Heart left ventricle (tissue), 16 donors: ENCODE measurements at regions not wholly inside any gene's neighbourhood (a gene's known extent, or its start where the extent isn't known, plus 50 kb on each side); places are given as distances from the start of the nearest gene placed in this dataset.

Source experiments
- ATAC-seq, 4 donors: fragments of 200-7000 bp; cut with Tn5 transposase; one replicate each; pipeline ENCODE4 v1.9.1; 2020 to 2022; ENCODE audit warnings: moderate library complexity in 4 of 4, mild to moderate bottlenecking in 3 of 4, moderate number of reproducible peaks in 1 of 4
- DNase-seq, 5 donors: peaks; one replicate each; pipeline ENCODE4 v3.0.0-alpha.2; 2020
- H3K27ac ChIP-seq, 12 donors: fragments of 200-600 bp; sonication (generic) in 4 of 12; one replicate each; pipeline versions ENCODE4 v1.5.0 to v1.8.0; 2016 to 2022; ENCODE audit warnings: mild to moderate bottlenecking in 2 of 12
- H3K27me3 ChIP-seq, 9 donors: fragments of 200-600 bp; sonication (generic) in 2 of 9; one replicate each; pipeline versions ENCODE4 v1.5.1 to v1.8.0; 2016 to 2022; ENCODE audit warnings: mild to moderate bottlenecking in 3 of 9
- H3K36me3 ChIP-seq, 9 donors: fragments of 200-600 bp; sonication (generic) in 2 of 9; one replicate each; pipeline versions ENCODE4 v1.5.0 to v1.8.0; 2018 to 2022; ENCODE audit warnings: mild to moderate bottlenecking in 2 of 9
- H3K4me1 ChIP-seq, 12 donors: fragments of 200-600 bp; sonication (generic) in 4 of 12; one replicate each; pipeline versions ENCODE4 v1.5.0 to v1.8.0; 2016 to 2022; ENCODE audit warnings: mild to moderate bottlenecking in 3 of 12
- H3K4me3 ChIP-seq, 12 donors: fragments of 200-600 bp; sonication (generic) in 4 of 12; one replicate each; pipeline versions ENCODE4 v1.5.0 to v1.8.0; 2017 to 2022; ENCODE audit warnings: mild to moderate bottlenecking in 9 of 12, moderate library complexity in 4 of 12
- H3K9me3 ChIP-seq, 12 donors: fragments of 200-600 bp; sonication (generic) in 4 of 12; one replicate each; pipeline versions ENCODE4 v1.5.0 to v1.8.0; 2016 to 2022; ENCODE audit warnings: mild to moderate bottlenecking in 1 of 12
- POLR2A ChIP-seq, 2 donors: fragments of 450-650 bp; IDR thresholded peaks; one replicate each; pipeline ENCODE4 v1.6.1; 2017; ENCODE audit warnings: antibody characterized with exemption in 2 of 2, mild to moderate bottlenecking in 2 of 2, moderate library complexity in 2 of 2
- WGBS, 4 donors: extraction: QIAGEN DNeasy Blood & Tissue Kit in 2 of 4; methylation state at CpG; one replicate each; pipeline versions ENCODE4 v1.1.5 to v1.1.7; 2013 to 2018; 5-methylcytosine and 5-hydroxymethylcytosine counted together
- intact Hi-C, 10 donors: fragments of 100-400 bp; cut with DNase I; formaldehyde crosslinking; loops; one replicate each; pipeline versions ENCODE4 v1.11.1 to v1.14.2; 2022
- TF ChIP-seq, protein P1 (sequence below), 12 donors: fragments of 200-600 bp; sonication (generic) in 4 of 12; IDR thresholded peaks; one replicate each; pipeline versions ENCODE4 v1.5.0 to v1.8.0; 2018 to 2022; ENCODE audit warnings: antibody characterized with exemption in 12 of 12, mild to moderate bottlenecking in 5 of 12
- donor health status: ischemic (EF 13 %, LVEDD 7.1; RV severe dilation, severe dysfunction).
- donor health status: healthy with polysubstance abuse.
- donor health status: DM: no; HTN: yes; CAD: no.
- donor health status: DM: no; HTN: no; CAD: no.
- donor health status: ischemic (EF 25% LVEDD 6.9; RV normal size, moderate dysfunction).
- donor health status: ischemic (EF 25% LVEDD 5.7; RV mildly dilated, moderate dysfunction).
- donor health status: healthy.
- donor health status: DM: yes; HTN: yes; CAD: no.
- donor health status: ischemic (EF 35%, LVEDD 5.7; RV mildly dilated, moderate dysfunction).
- donor health status: nonischemic (EF 11% LVEDD 7.7; RV severe dilation, severe dysfunction).
- donor health status: DM: yes; HTN: yes; CAD: no.
- donor health status: PGD.
- donor health status: ischemic (EF 29% LVEDD 5.4; RV normal size, mild dysfunction).
- donor health status: nonischemic (EF 23%, LVEDD 6.1; RV moderate dilation, normal function).

- no peak for TF ChIP-seq POLR2A (IDR thresholded peaks at IDR 0.05)
- TF ChIP-seq, protein P1, sequence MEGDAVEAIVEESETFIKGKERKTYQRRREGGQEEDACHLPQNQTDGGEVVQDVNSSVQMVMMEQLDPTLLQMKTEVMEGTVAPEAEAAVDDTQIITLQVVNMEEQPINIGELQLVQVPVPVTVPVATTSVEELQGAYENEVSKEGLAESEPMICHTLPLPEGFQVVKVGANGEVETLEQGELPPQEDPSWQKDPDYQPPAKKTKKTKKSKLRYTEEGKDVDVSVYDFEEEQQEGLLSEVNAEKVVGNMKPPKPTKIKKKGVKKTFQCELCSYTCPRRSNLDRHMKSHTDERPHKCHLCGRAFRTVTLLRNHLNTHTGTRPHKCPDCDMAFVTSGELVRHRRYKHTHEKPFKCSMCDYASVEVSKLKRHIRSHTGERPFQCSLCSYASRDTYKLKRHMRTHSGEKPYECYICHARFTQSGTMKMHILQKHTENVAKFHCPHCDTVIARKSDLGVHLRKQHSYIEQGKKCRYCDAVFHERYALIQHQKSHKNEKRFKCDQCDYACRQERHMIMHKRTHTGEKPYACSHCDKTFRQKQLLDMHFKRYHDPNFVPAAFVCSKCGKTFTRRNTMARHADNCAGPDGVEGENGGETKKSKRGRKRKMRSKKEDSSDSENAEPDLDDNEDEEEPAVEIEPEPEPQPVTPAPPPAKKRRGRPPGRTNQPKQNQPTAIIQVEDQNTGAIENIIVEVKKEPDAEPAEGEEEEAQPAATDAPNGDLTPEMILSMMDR (IDR thresholded peaks at IDR 0.05), result no peak
- Histone ChIP-seq H3K27me3 (no peaks in the 10 kb centered on the region), H3K36me3 (no peaks in the 10 kb centered on the region), H3K4me1 (peaks cover 0 to 35% (median 16%) of the 10 kb centered on the region in 12 donors), H3K4me3 (no peak overlapping the region), H3K9me3 (no peaks in the 10 kb centered on the region), H3K27ac (no peak overlapping the region)
- ATAC-seq (no peak), DNase-seq (peak in 1 of 5 donors; percentile 14)
- intact Hi-C loops, result loop anchor here in 3 of 10 donors (10.0 kb wide), 2 partner anchors 250 to 320 kb away; partner anchors contain the start of gene FAM43A (in 1 of the 3)
- WGBS, 4 donors, result 92 to 99% (median 95%) methylated on average over 7 of the region's 7 CpGs
These were observed 265.7 kb downstream of the XXYLT1 start for GRCh38 chr3:195005251-195005620.

DNA sequence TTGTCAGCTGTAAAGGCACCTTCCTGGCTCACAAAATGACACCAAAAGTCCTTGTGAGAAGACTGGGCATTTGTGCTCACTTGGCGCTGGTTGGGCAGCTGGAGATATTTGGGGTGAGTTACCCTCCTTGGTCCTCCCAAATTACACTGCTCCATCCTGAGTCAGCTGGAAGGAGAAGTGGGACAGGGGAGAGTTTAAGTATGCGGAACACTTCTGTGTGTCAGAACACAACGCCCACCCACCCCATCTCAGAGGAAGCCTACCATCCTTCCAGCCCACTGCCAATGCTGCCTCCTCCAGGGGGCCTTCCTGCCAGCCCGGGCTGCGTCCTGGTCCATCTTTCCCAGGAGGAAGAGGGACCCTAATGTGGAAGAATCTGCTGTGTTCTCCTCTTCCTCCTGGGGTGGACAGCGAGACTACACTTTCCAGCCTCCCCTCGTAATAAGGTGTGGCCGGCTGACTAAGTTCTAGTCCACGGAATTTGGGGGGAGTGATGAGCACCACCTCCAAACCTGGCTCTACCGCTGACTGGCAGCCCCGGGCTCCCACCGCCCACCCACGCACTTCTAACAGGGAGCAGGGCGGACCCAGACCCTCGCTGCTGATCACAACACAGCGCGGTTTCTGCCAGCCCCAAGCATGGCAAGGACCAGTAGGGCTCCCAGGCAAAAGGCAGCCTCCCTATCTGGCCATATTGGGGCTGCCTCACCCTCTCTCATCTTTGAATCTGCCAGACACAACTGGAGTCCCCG is 265.0 kb downstream of the XXYLT1 start:
- H3K27me3 ChIP-seq, result no peaks in the 10 kb centered on the region
- DNase-seq (peak in 1 of 5 donors; percentile 5), ATAC-seq (no peak)
- H3K27ac ChIP-seq, result no peak overlapping the region
- TF ChIP-seq, protein P1 (IDR thresholded peaks at IDR 0.05), result no peak
- no peak for TF ChIP-seq POLR2A (IDR thresholded peaks at IDR 0.05)
- intact Hi-C loops, result loop anchor here in 3 of 10 donors (10.0 kb wide), 2 partner anchors 249 to 321 kb away; partner anchors contain the start of gene FAM43A (in 1 of the 3)
- no peaks in the 10 kb centered on the region for H3K36me3 ChIP-seq
- no peak overlapping the region for H3K4me3 ChIP-seq
- peaks cover 0 to 35% (median 16%) of the 10 kb centered on the region in 12 donors for H3K4me1 ChIP-seq
- no peaks in the 10 kb centered on the region for H3K9me3 ChIP-seq
- whole genome bisulfite sequencing, 4 donors, result 92 to 94% (median 94%) methylated on average over 18 of the region's 18 CpGs

DNA sequence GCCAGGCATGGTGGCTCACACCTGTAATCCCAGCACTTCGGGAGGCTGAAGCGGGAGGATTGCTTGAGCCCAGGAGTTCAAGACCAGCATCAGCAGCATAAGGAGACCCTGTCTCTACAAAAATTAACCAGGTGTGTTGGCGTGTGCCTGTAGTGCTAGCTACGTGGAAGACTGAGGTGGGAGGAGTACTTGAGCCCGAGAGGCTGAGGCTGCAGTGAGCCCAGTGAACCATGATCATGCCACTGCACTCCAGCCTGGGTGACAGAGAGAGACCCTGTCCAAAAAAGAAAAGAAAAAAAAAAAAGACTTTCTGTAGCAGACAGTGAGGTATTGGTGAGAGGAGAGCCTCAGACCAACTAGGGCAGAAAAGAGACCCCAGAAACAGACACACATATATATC is 263.8 kb downstream of the XXYLT1 start:
- Histone ChIP-seq H3K36me3 (no peaks in the 10 kb centered on the region), H3K4me1 (peaks cover 0 to 29% (median 12%) of the 10 kb centered on the region in 12 donors), H3K4me3 (no peak overlapping the region), H3K27ac (no peak overlapping the region), H3K9me3 (no peaks in the 10 kb centered on the region), H3K27me3 (no peaks in the 10 kb centered on the region)
- TF ChIP-seq, protein P1 (IDR thresholded peaks at IDR 0.05), result no peak
- TF ChIP-seq POLR2A (IDR thresholded peaks at IDR 0.05), result no peak
- no peak for DNase-seq
- 95 to 99% (median 96%) methylated on average over 5 of the region's 5 CpGs for WGBS, 4 donors
- ATAC-seq, result no peak
- intact Hi-C loops, result loop anchor here in 3 of 10 donors (10.0 kb wide), 2 partner anchors 248 to 322 kb away; partner anchors contain the start of gene FAM43A (in 1 of the 3)

DNA sequence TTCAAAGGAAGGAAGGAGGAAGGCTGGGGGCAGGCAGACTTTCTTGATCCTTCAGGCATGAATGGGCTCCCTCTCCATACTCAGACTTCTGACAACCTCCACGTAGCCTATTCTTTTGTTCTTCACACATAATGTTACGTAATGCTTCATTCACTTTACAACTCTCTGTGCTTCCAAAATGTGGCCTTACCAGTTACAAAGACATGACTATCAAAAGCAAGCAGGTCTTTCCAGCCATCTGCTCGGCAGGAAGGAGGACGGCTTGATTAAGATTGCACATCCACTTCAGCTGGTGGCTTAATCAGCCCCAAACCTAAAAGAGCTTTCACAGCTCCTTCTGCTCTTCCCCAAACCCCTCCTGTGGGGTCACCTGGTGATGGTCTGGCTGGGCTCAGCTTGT is 263.2 kb downstream of the XXYLT1 start:
- ATAC-seq, result no peak
- DNase-seq, result no peak
- WGBS, 4 donors, result 57 to 80% (median 62%) methylated on average over 4 of the region's 4 CpGs
- H3K36me3 ChIP-seq, result no peaks in the 10 kb centered on the region
- intact Hi-C loops, result loop anchor here in 3 of 10 donors (10.0 kb wide), 2 partner anchors 247 to 323 kb away; partner anchors contain the start of gene FAM43A (in 1 of the 3)
- H3K27ac ChIP-seq, result no peak overlapping the region
- TF ChIP-seq, protein P1 (IDR thresholded peaks at IDR 0.05), result no peak
- no peaks in the 10 kb centered on the region for H3K9me3 ChIP-seq
- no peak overlapping the region for H3K4me3 ChIP-seq
- peaks cover 0 to 23% (median 7%) of the 10 kb centered on the region in 12 donors for H3K4me1 ChIP-seq
- H3K27me3 ChIP-seq, result no peaks in the 10 kb centered on the region
